ENCODE measurements at regions not wholly inside any gene's neighbourhood (a gene's known extent, or its start where the extent isn't known, plus 50 kb on each side); places are given as distances from the start of the nearest gene placed in this dataset.

GRCh38 chr4:10856271-10856782, 171.8 kb upstream of the CLNK start:
- Histone ChIP-seq H3K36me3 (replicated peaks in 1 of 2; ENCODE audit: insufficient read depth in 1 of 2, low read depth in 2 of 2) (no peaks in the 10 kb centered on the region), H3K9me3 (no peaks in the 10 kb centered on the region), H3K27me3 (no peaks in the 10 kb centered on the region), H3K4me1 (no peaks in the 10 kb centered on the region), H3K4me3 (no peak overlapping the region), H3K27ac (no peak overlapping the region)
- no peak for TF ChIP-seq POLR2A (IDR thresholded peaks at IDR 0.05)
- no peak for TF ChIP-seq CTCF (IDR thresholded peaks at IDR 0.05)
- intact Hi-C loops (cut with DNase I) = no loop called here
- DNase-seq (no peak), ATAC-seq (no peak)

GRCh38 chr4:10853196-10853595, 168.6 kb upstream of the CLNK start:
- 37 to 65% methylated on average over 2 of the region's 2 CpGs for WGBS, 2 donors
- H3K27me3 ChIP-seq = no peaks in the 10 kb centered on the region
- intact Hi-C loops (cut with DNase I) = no loop called here
- no peaks in the 10 kb centered on the region for H3K9me3 ChIP-seq
- H3K4me3 ChIP-seq = no peak overlapping the region
- ATAC-seq = no peak
- DNase-seq = no peak
- TF ChIP-seq POLR2A (IDR thresholded peaks at IDR 0.05) (no peak), CTCF (IDR thresholded peaks at IDR 0.05) (no peak)
- no peaks in the 10 kb centered on the region for H3K36me3 ChIP-seq (replicated peaks in 1 of 2; ENCODE audit: insufficient read depth in 1 of 2, low read depth in 2 of 2)
- H3K4me1 ChIP-seq = no peaks in the 10 kb centered on the region
- H3K27ac ChIP-seq = no peak overlapping the region

GRCh38 chr4:10841697-10842096, 157.1 kb upstream of the CLNK start:
- Histone ChIP-seq H3K9me3 (no peaks in the 10 kb centered on the region), H3K27ac (no peak overlapping the region), H3K27me3 (no peaks in the 10 kb centered on the region), H3K4me3 (no peak overlapping the region), H3K4me1 (no peaks in the 10 kb centered on the region), H3K36me3 (replicated peaks in 1 of 2; ENCODE audit: insufficient read depth in 1 of 2, low read depth in 2 of 2) (no peaks in the 10 kb centered on the region)
- ATAC-seq (no peak), DNase-seq (no peak)
- WGBS, 2 donors = 68 to 69% methylated on average over 4 of the region's 4 CpGs
- intact Hi-C loops (cut with DNase I) = no loop called here
- TF ChIP-seq POLR2A (IDR thresholded peaks at IDR 0.05) (no peak), CTCF (IDR thresholded peaks at IDR 0.05) (no peak)

GRCh38 chr4:10837151-10837550, 152.6 kb upstream of the CLNK start:
- H3K36me3 ChIP-seq (replicated peaks in 1 of 2; ENCODE audit: insufficient read depth in 1 of 2, low read depth in 2 of 2) = no peaks in the 10 kb centered on the region
- ATAC-seq = no peak
- no peak for TF ChIP-seq POLR2A (IDR thresholded peaks at IDR 0.05)
- TF ChIP-seq CTCF (IDR thresholded peaks at IDR 0.05) = no peak
- no peak overlapping the region for H3K27ac ChIP-seq
- H3K27me3 ChIP-seq = no peaks in the 10 kb centered on the region
- no peak for DNase-seq
- no peaks in the 10 kb centered on the region for H3K9me3 ChIP-seq
- H3K4me1 ChIP-seq = no peaks in the 10 kb centered on the region
- no peak overlapping the region for H3K4me3 ChIP-seq
- intact Hi-C loops (cut with DNase I) = no loop called here
- WGBS, 2 donors = 47 to 52% methylated on average over 3 of the region's 3 CpGs

- ATAC-seq (no peak), DNase-seq (no peak)
- Histone ChIP-seq H3K27ac (no peak overlapping the region), H3K9me3 (no peaks in the 10 kb centered on the region), H3K4me1 (no peaks in the 10 kb centered on the region), H3K36me3 (replicated peaks in 1 of 2; ENCODE audit: insufficient read depth in 1 of 2, low read depth in 2 of 2) (no peaks in the 10 kb centered on the region), H3K4me3 (no peak overlapping the region), H3K27me3 (no peaks in the 10 kb centered on the region)
- intact Hi-C loops (cut with DNase I) = no loop called here
- WGBS, 2 donors = 44 to 66% methylated on average over 9 of the region's 9 CpGs
- no peak for TF ChIP-seq POLR2A (IDR thresholded peaks at IDR 0.05)
- no peak for TF ChIP-seq CTCF (IDR thresholded peaks at IDR 0.05)
Observed at GRCh38 chr4:10832806-10833628, 148.4 kb upstream of the CLNK start.

Measured in body of pancreas (tissue), 4 donors.